Transverse colon (tissue), 4 donors: ENCODE measurements at regions not wholly inside any gene's neighbourhood (a gene's known extent, or its start where the extent isn't known, plus 50 kb on each side); places are given as distances from the start of the nearest gene placed in this dataset.

Experiments
- DNase-seq: peaks from one replicate; pipeline ENCODE4 v3.0.0-alpha.2; 2019
- H3K27ac ChIP-seq, 4 donors: fragments of 200-600 bp; sonication (generic); 2 replicates each; pipeline ENCODE4 v1.5.1; 2016 to 2018; ENCODE audit warnings: inconsistent platforms in 4 of 4
- H3K27me3 ChIP-seq: fragments of 200-600 bp; sonication (generic); 2 replicates; pipeline ENCODE4 v1.5.1; 2017; ENCODE audit warnings: inconsistent platforms
- H3K36me3 ChIP-seq, 4 donors: fragments of 200-600 bp; sonication (generic); 2 replicates each; pipeline ENCODE4 v1.5.1; 2017 to 2019; ENCODE audit warnings: inconsistent platforms in 4 of 4
- H3K4me1 ChIP-seq, 4 donors: fragments of 200-600 bp; sonication (generic); 2 replicates each; pipeline ENCODE4 v1.5.1; 2017 to 2020; ENCODE audit warnings: inconsistent platforms in 4 of 4
- H3K4me3 ChIP-seq, 4 donors: fragments of 200-600 bp; sonication (generic); 1 replicate in 1 of 4; 2 replicates in 3 of 4; pipeline versions ENCODE4 v1.5.1 to v1.6.1; 2017 to 2019; ENCODE audit warnings: inconsistent platforms in 4 of 4
- H3K9me3 ChIP-seq, 2 donors: fragments of 200-600 bp; sonication (generic); 2 replicates each; pipeline ENCODE4 v1.5.1; 2017 to 2019; ENCODE audit warnings: inconsistent platforms in 2 of 2
- CTCF ChIP-seq, 5 experiments: fragments of 200-600 bp in 3 of 5; fragments of 450-650 bp in 2 of 5; sonication (generic) in 3 of 5; IDR thresholded peaks; 1 replicate in 2 of 5; 2 replicates in 3 of 5; pipeline ENCODE4 v1.5.1; 2016 to 2017; ENCODE audit warnings: antibody characterized with exemption in 5 of 5, inconsistent platforms in 3 of 5, mild to moderate bottlenecking in 2 of 5, moderate library complexity in 1 of 5
- EP300 ChIP-seq: sonication (generic); formaldehyde crosslinking; IDR thresholded peaks from one replicate; pipeline ENCODE4 v1.6.1; 2017; ENCODE audit warnings: antibody characterized with exemption, low read depth
- POLR2A ChIP-seq: fragments of 450-650 bp; IDR thresholded peaks from one replicate; pipeline ENCODE4 v1.6.1; 2016; ENCODE audit warnings: antibody characterized with exemption, mild to moderate bottlenecking, moderate library complexity
- POLR2AphosphoS5 ChIP-seq, 3 donors: sonication (generic); formaldehyde crosslinking; IDR thresholded peaks; one replicate each; pipeline ENCODE4 v1.6.1; 2016; ENCODE audit warnings: antibody characterized with exemption in 3 of 3
- WGBS, 2 donors: methylation state at CpG; one replicate each; pipeline ENCODE4 v1.1.5; 2018; ENCODE audit warnings: low coverage in 1 of 2; 5-methylcytosine and 5-hydroxymethylcytosine counted together
- in situ Hi-C, 4 donors: fragments of 200-750 bp; cut with MboI; loops; one replicate each; pipeline versions ENCODE4 v1.15.0 to v1.15.1; 2017; ENCODE audit warnings: low sequenced_read_pairs in 3 of 4, low pct_ligation_motif_present in 1 of 4, low pct_unique_long_range_greater_than_20kb in 1 of 4
- intact Hi-C: fragments of 100-400 bp; cut with DNase I; formaldehyde crosslinking; loops from one replicate; pipeline ENCODE4 v1.15.1; 2023; ENCODE audit warnings: low total_unique reads

DNA sequence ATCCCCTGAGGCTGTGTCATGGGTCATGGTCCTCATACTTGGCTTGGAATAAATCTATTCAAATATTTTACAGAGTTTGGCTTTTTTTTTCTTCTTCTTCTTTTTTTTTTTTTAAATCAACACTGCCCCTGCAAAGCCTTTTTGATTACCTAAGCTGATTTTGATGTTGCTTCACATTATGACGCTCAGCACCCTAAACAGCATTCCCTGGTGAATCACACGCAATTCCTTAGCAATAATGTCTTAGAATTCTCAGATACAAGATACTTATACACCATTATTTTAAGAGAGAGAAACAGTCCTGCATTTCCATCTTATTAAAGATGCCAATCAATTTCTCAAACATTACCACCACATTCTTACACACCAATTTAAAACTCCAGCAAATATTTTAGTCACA, 323.7 kb upstream of the IGFBP3 start:
- no peak overlapping the region for H3K27ac ChIP-seq
- H3K27me3 ChIP-seq: no peaks in the 10 kb centered on the region
- no peaks in the 10 kb centered on the region for H3K36me3 ChIP-seq
- intact Hi-C loops: no loop called here
- no peaks in the 10 kb centered on the region for H3K4me1 ChIP-seq
- H3K4me3 ChIP-seq: no peak overlapping the region
- TF ChIP-seq EP300: no peak
- no peak for TF ChIP-seq CTCF (IDR thresholded peaks at IDR 0.05)
- no peak for TF ChIP-seq POLR2AphosphoS5 (IDR thresholded peaks at IDR 0.05)
- no peak for TF ChIP-seq POLR2A
- no peak for DNase-seq
- H3K9me3 ChIP-seq: no peaks in the 10 kb centered on the region
- in situ Hi-C loops: no loop called here
- WGBS, 2 donors: 76 to 78% methylated on average over 2 of the region's 2 CpGs

GRCh38 chr7:46243406-46243805, 322.3 kb upstream of the IGFBP3 start:
- TF ChIP-seq POLR2A (no peak), CTCF (IDR thresholded peaks at IDR 0.05) (no peak), EP300 (no peak), POLR2AphosphoS5 (IDR thresholded peaks at IDR 0.05) (no peak)
- peaks cover 0 to 4% of the 10 kb centered on the region in 2 donors for H3K9me3 ChIP-seq
- no peak overlapping the region for H3K4me3 ChIP-seq
- 22 to 40% methylated on average over 1 of the region's 1 CpG for WGBS, 2 donors
- H3K27ac ChIP-seq: no peak overlapping the region
- DNase-seq: no peak
- no peaks in the 10 kb centered on the region for H3K27me3 ChIP-seq
- intact Hi-C loops: loop anchor here (1.0 kb wide), 1 partner anchor 46 kb away; no protein-coding TSS in a partner anchor
- no peaks in the 10 kb centered on the region for H3K4me1 ChIP-seq
- in situ Hi-C loops: no loop called here
- no peaks in the 10 kb centered on the region for H3K36me3 ChIP-seq

GRCh38 chr7:46239846-46240245, 318.8 kb upstream of the IGFBP3 start:
- no peak overlapping the region for H3K4me3 ChIP-seq
- no peak for DNase-seq
- intact Hi-C loops (no loop called here), in situ Hi-C loops (no loop called here)
- WGBS, 2 donors: 59 to 69% methylated on average over 5 of the region's 5 CpGs
- no peaks in the 10 kb centered on the region for H3K27me3 ChIP-seq
- TF ChIP-seq CTCF (IDR thresholded peaks at IDR 0.05) (no peak), POLR2AphosphoS5 (IDR thresholded peaks at IDR 0.05) (no peak), POLR2A (no peak), EP300 (no peak)
- no peak overlapping the region for H3K27ac ChIP-seq
- no peaks in the 10 kb centered on the region for H3K4me1 ChIP-seq
- peaks cover 0 to 4% of the 10 kb centered on the region in 2 donors for H3K9me3 ChIP-seq
- H3K36me3 ChIP-seq: no peaks in the 10 kb centered on the region

DNA sequence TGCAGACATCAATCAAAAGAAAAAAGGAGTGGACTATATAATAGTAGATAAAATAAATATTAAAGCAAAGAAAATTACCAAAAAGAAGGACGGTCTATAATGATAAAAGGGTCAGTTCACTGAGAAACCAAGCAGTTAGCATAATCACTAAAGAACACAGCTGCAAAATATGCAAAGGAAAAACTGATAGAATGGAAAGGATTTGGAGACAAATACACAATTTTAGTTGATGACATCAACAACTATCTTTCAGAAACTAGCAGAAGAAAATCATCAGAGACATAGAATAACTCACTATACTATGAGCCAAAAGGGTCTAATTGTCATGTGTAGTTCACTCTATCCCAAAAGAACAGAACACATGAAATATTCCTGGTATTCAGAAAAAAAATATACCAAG, 316.4 kb upstream of the IGFBP3 start:
- in situ Hi-C loops: no loop called here
- H3K27ac ChIP-seq: no peak overlapping the region
- H3K9me3 ChIP-seq: peaks cover 0 to 4% of the 10 kb centered on the region in 2 donors
- no peaks in the 10 kb centered on the region for H3K4me1 ChIP-seq
- DNase-seq: no peak
- intact Hi-C loops: no loop called here
- no peak for TF ChIP-seq EP300
- no peaks in the 10 kb centered on the region for H3K36me3 ChIP-seq
- H3K27me3 ChIP-seq: no peaks in the 10 kb centered on the region
- 54 to 71% methylated on average over 1 of the region's 1 CpG for WGBS, 2 donors
- H3K4me3 ChIP-seq: no peak overlapping the region

DNA sequence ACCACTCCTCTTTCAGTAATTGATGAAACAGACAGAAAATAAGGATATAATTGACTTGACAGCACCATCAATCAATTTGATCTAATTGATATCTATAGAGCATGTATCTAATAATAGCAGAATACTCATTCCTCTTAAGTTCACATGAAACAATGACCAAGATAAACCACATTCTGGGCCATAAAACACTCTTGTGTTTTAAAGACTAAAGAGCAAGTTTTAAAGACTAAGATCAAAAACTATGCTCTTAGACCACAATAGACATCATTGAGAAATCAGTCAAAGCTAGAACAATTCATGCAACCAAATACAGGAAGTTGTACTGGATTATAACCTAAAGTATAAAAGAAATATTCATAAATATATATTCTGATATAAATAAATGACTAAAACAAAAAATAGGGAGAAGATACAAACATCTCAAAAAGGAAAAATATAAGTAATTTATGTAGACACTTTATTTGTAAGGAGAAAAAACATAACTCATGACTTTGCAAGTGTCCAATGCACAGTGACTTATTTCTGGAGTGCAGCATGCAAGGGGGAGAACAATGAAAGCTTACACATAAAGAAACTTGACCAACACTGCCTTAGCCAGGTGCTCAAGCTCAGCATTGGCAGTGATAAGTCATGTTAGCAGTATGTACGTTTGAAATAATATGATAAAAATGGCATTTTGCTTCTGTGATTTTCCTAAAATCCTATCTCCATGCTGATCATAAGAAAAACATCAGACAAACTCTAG, 312.7 kb upstream of the IGFBP3 start:
- intact Hi-C loops: no loop called here
- WGBS, 2 donors: 50 to 61% methylated on average over 1 of the region's 1 CpG
- no peak for DNase-seq
- H3K4me1 ChIP-seq: no peaks in the 10 kb centered on the region
- no peak overlapping the region for H3K27ac ChIP-seq
- H3K36me3 ChIP-seq: no peaks in the 10 kb centered on the region
- no peaks in the 10 kb centered on the region for H3K9me3 ChIP-seq
- no peak overlapping the region for H3K4me3 ChIP-seq
- H3K27me3 ChIP-seq: no peaks in the 10 kb centered on the region
- in situ Hi-C loops: no loop called here
- TF ChIP-seq CTCF (IDR thresholded peaks at IDR 0.05) (no peak), EP300 (no peak), POLR2A (no peak), POLR2AphosphoS5 (IDR thresholded peaks at IDR 0.05) (no peak)
